Motor neuron (in vitro differentiated cells): ENCODE measurements at regions not wholly inside any gene's neighbourhood (a gene's known extent, or its start where the extent isn't known, plus 50 kb on each side); places are given as distances from the start of the nearest gene placed in this dataset.
"Not testable (repeated sequence)": the region's sequence is repeated elsewhere in the genome, so short reads cannot be mapped to it uniquely, and the experiment has no call there.

Experiments
- ATAC-seq, 8 experiments: fragments of 200-7000 bp; cut with Tn5 transposase; replicated peaks in 6 of 8; 2 replicates each; pipeline ENCODE4 v1.8.0; 2021; ENCODE audit warnings: mild to moderate bottlenecking in 8 of 8, moderate library complexity in 8 of 8
- H3K27ac ChIP-seq, 2 donors: fragments of 250-450 bp; sonication (Bioruptor Pico); 2 replicates each; pipeline ENCODE4 v1.9.0; 2021; ENCODE audit warnings: antibody characterized with exemption in 2 of 2, mild to moderate bottlenecking in 2 of 2, moderate library complexity in 1 of 2
- H3K4me1 ChIP-seq, 2 donors: fragments of 250-450 bp; sonication (Bioruptor Pico); replicated peaks in 1 of 2; 2 replicates each; pipeline ENCODE4 v1.6.1; 2021; ENCODE audit warnings: antibody characterized with exemption in 2 of 2, mild to moderate bottlenecking in 2 of 2, moderate library complexity in 1 of 2
- H3K4me3 ChIP-seq, 5 donors: fragments of 250-450 bp; sonication (Bioruptor Pico); 2 replicates each; pipeline ENCODE4 v1.9.0; 2021; ENCODE audit warnings: antibody characterized with exemption in 5 of 5, mild to moderate bottlenecking in 5 of 5, moderate library complexity in 4 of 5
- WGBS, 10 experiments: fragments of 450-650 bp; shearing (Covaris generic); methylation state at CpG; one replicate each; pipeline ENCODE4 v1.0.0; 2022; 5-methylcytosine and 5-hydroxymethylcytosine counted together
- in situ Hi-C, 9 experiments: fragments of 400-800 bp; cut with MboI; loops; one replicate each; pipeline ENCODE4 v1.15.0; 2021; ENCODE audit warnings: low sequenced_read_pairs in 9 of 9, low pct_unique_long_range_greater_than_20kb in 2 of 9; ENCODE audit not compliant: unreplicated experiment in 9 of 9

GRCh38 chr6:101129851-101130250 is 248.7 kb upstream of the ASCC3 start:
- no peak overlapping the region for H3K4me3 ChIP-seq
- WGBS, 10 experiments = 0 to 100% (median 80%) methylated on average over 1 of the region's 1 CpG; no CpG with 5 or more reads in 2 of the 10 experiments
- H3K27ac ChIP-seq = no peak overlapping the region
- in situ Hi-C loops = no loop called here
- ATAC-seq = no peak
- H3K4me1 ChIP-seq = no peaks in the 10 kb centered on the region

- 29 to 100% (median 83%) methylated on average over 2 to 3 of the region's 3 CpGs; no CpG with 5 or more reads in 2 of the 10 experiments for WGBS, 10 experiments
- no peak for ATAC-seq
- Histone ChIP-seq H3K27ac (no peak overlapping the region), H3K4me1 (no peaks in the 10 kb centered on the region), H3K4me3 (no peak overlapping the region)
- in situ Hi-C loops = no loop called here
Measured at GRCh38 chr6:101146389-101146788, 247.1 kb upstream of the GRIK2 start.

- no peak overlapping the region for H3K4me3 ChIP-seq
- ATAC-seq = no peak
- H3K27ac ChIP-seq = no peak overlapping the region
- in situ Hi-C loops = no loop called here
- no peaks in the 10 kb centered on the region for H3K4me1 ChIP-seq
Measured at GRCh38 chr6:101150226-101150625, 243.3 kb upstream of the GRIK2 start.

GRCh38 chr6:101157638-101158037 is 235.9 kb upstream of the GRIK2 start:
- 22 to 100% (median 93%) methylated on average over 1 to 6 of the region's 11 CpGs; no CpG with 5 or more reads in 5 of the 10 experiments for WGBS, 10 experiments
- not testable (repeated sequence) for ATAC-seq

GRCh38 chr6:101163611-101164010 is 229.9 kb upstream of the GRIK2 start:
- H3K4me1 ChIP-seq = no peaks in the 10 kb centered on the region
- ATAC-seq = peak in 1 of 8 experiments; percentile 18
- H3K27ac ChIP-seq = no peak overlapping the region
- in situ Hi-C loops = no loop called here
- WGBS, 10 experiments = 0 to 50% (median 20%) methylated on average over 1 to 3 of the region's 3 CpGs; no CpG with 5 or more reads in 1 of the 10 experiments
- no peak overlapping the region for H3K4me3 ChIP-seq

More at GRCh38 chr6:101157638-101158037, 235.9 kb upstream of the GRIK2 start:
- H3K4me1 ChIP-seq, in situ Hi-C loops, H3K27ac ChIP-seq, H3K4me3 ChIP-seq: not testable (repeated sequence)

- Histone ChIP-seq H3K27ac (no peak overlapping the region), H3K4me3 (no peak overlapping the region), H3K4me1 (no peaks in the 10 kb centered on the region)
- ATAC-seq = no peak
- 0 to 95% (median 88%) methylated on average over 1 to 12 of the region's 14 CpGs; no CpG with 5 or more reads in 5 of the 10 experiments for WGBS, 10 experiments
- in situ Hi-C loops = no loop called here
Measured at GRCh38 chr6:101167638-101168037, 225.9 kb upstream of the GRIK2 start.

- 0 to 100% (median 73%) methylated on average over 1 to 3 of the region's 4 CpGs; no CpG with 5 or more reads in 2 of the 10 experiments for WGBS, 10 experiments
- in situ Hi-C loops, H3K4me3 ChIP-seq, H3K4me1 ChIP-seq, ATAC-seq, H3K27ac ChIP-seq: not testable (repeated sequence)
Measured at GRCh38 chr6:101171049-101171448, 222.5 kb upstream of the GRIK2 start.

GRCh38 chr6:101178748-101179147 is 214.8 kb upstream of the GRIK2 start:
- ATAC-seq = no peak
- no peak overlapping the region for H3K27ac ChIP-seq
- in situ Hi-C loops = no loop called here
- no peaks in the 10 kb centered on the region for H3K4me1 ChIP-seq
- H3K4me3 ChIP-seq = no peak overlapping the region

- 0 to 92% (median 77%) methylated on average over 1 to 5 of the region's 6 CpGs for WGBS, 10 experiments
- Histone ChIP-seq H3K4me3 (no peak overlapping the region), H3K4me1 (no peaks in the 10 kb centered on the region), H3K27ac (no peak overlapping the region)
- in situ Hi-C loops = no loop called here
- no peak for ATAC-seq
Measured at GRCh38 chr6:101181006-101181405, 212.5 kb upstream of the GRIK2 start.

- H3K4me3 ChIP-seq, H3K27ac ChIP-seq, H3K4me1 ChIP-seq, ATAC-seq, in situ Hi-C loops: not testable (repeated sequence)
- 15 to 100% (median 81%) methylated on average over 1 to 5 of the region's 12 CpGs; no CpG with 5 or more reads in 4 of the 10 experiments for WGBS, 10 experiments
Measured at GRCh38 chr6:101188285-101188798, 205.2 kb upstream of the GRIK2 start.

- in situ Hi-C loops = no loop called here
- peak in 2 of 8 experiments; percentile 48 to 71 for ATAC-seq
- no peak overlapping the region for H3K4me3 ChIP-seq
- no peak overlapping the region for H3K27ac ChIP-seq
- no peaks in the 10 kb centered on the region for H3K4me1 ChIP-seq
Measured at GRCh38 chr6:101195588-101195987, 197.9 kb upstream of the GRIK2 start.

GRCh38 chr6:101199441-101199840 is 194.1 kb upstream of the GRIK2 start:
- Histone ChIP-seq H3K4me3 (no peak overlapping the region), H3K27ac (no peak overlapping the region), H3K4me1 (no peaks in the 10 kb centered on the region)
- no peak for ATAC-seq
- in situ Hi-C loops = no loop called here

- in situ Hi-C loops = no loop called here
- no peaks in the 10 kb centered on the region for H3K4me1 ChIP-seq
- ATAC-seq = no peak
- no peak overlapping the region for H3K27ac ChIP-seq
- no peak overlapping the region for H3K4me3 ChIP-seq
Measured at GRCh38 chr6:101202867-101203374, 190.6 kb upstream of the GRIK2 start.

- no peaks in the 10 kb centered on the region for H3K4me1 ChIP-seq
- ATAC-seq = no peak
- 8 to 75% (median 40%) methylated on average over 1 to 2 of the region's 2 CpGs; no CpG with 5 or more reads in 1 of the 10 experiments for whole genome bisulfite sequencing, 10 experiments
- H3K27ac ChIP-seq = no peak overlapping the region
- in situ Hi-C loops = no loop called here
- H3K4me3 ChIP-seq = no peak overlapping the region
Measured at GRCh38 chr6:101203664-101204063, 189.8 kb upstream of the GRIK2 start.
